ENCODE measurements at regions not wholly inside any gene's neighbourhood (a gene's known extent, or its start where the extent isn't known, plus 50 kb on each side); places are given as distances from the start of the nearest gene placed in this dataset.

DNA sequence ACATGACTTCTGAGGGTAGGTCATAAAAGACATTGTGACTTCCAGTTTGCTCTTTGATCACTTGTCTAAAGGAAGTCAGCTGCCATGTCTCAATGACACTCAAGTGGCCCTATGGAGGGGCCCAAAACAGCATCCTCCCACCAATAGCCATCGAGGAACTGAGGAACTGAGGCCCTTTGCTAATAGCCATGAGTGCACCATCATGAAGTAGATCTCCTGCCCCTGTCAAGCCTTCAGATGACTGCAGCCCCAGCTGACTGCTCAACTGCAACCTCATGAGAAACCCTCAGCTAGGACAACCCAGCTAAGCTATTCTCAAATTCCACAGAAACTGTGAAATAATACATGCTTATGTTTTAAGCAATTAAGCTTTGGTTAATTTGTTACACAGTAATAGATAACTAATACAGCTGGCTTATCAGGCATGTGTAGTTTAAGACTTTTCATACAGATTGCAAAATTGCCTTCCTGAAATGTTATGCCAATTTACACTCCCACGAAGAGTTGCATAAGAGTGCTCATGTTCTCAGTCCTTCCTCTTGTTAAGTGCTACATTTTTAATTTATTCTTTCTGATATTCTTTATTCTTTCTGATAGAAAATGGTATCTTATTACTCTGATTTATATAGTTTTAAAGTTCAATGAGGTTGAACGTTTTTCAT lies 105.6 kb upstream of the NDUFV2 start:
- TF ChIP-seq, protein P1, sequence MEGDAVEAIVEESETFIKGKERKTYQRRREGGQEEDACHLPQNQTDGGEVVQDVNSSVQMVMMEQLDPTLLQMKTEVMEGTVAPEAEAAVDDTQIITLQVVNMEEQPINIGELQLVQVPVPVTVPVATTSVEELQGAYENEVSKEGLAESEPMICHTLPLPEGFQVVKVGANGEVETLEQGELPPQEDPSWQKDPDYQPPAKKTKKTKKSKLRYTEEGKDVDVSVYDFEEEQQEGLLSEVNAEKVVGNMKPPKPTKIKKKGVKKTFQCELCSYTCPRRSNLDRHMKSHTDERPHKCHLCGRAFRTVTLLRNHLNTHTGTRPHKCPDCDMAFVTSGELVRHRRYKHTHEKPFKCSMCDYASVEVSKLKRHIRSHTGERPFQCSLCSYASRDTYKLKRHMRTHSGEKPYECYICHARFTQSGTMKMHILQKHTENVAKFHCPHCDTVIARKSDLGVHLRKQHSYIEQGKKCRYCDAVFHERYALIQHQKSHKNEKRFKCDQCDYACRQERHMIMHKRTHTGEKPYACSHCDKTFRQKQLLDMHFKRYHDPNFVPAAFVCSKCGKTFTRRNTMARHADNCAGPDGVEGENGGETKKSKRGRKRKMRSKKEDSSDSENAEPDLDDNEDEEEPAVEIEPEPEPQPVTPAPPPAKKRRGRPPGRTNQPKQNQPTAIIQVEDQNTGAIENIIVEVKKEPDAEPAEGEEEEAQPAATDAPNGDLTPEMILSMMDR (IDR thresholded peaks at IDR 0.05; ENCODE audit: low read depth, low read length, poor library complexity, severe bottlenecking): no peak
- no peak for TF ChIP-seq EZH2phosphoT487 (IDR thresholded peaks at IDR 0.05; ENCODE audit: borderline replicate concordance, low read length)
